Gastrocnemius medialis (tissue), 4 donors: ENCODE measurements at regions not wholly inside any gene's neighbourhood (a gene's known extent, or its start where the extent isn't known, plus 50 kb on each side); places are given as distances from the start of the nearest gene placed in this dataset.

Experiments used
- POLR2A ChIP-seq, 2 donors: fragments of 450-650 bp; IDR thresholded peaks; one replicate each; pipeline ENCODE4 v1.6.1; 2017; ENCODE audit warnings: antibody characterized with exemption in 2 of 2, mild to moderate bottlenecking in 2 of 2, moderate library complexity in 2 of 2
- TF ChIP-seq, protein P1 (sequence below), 5 experiments: fragments of 450-650 bp in 3 of 5; fragments of 200-600 bp in 2 of 5; sonication (generic) in 2 of 5; IDR thresholded peaks in 4 of 5; conservative IDR thresholded peaks in 1 of 5; 1 replicate in 4 of 5; 2 replicates in 1 of 5; pipeline ENCODE4 v1.5.1; 2016 to 2019; ENCODE audit warnings: antibody characterized with exemption in 5 of 5, mild to moderate bottlenecking in 3 of 5, moderate library complexity in 3 of 5

DNA sequence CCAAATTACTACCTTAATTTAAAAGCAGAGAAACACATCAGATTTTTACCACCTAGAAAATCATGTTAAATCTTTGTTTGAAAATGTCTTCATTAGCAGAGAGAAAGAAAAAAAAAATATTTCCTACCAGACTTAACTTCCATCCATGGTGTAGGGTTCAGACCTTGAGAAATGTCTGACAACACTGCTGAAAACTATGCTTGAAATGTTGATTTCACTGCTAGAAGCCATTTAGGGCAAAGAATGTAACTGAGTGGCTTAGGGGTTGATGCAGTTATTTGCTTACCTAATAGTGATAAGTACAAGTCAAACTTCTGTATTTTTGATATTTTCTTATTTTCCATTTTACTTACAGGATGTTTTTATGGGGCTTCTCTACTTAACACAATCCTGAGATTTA, 495.6 kb upstream of the NEGR1 start:
- no peak for TF ChIP-seq POLR2A (IDR thresholded peaks at IDR 0.05)
- TF ChIP-seq, protein P1, sequence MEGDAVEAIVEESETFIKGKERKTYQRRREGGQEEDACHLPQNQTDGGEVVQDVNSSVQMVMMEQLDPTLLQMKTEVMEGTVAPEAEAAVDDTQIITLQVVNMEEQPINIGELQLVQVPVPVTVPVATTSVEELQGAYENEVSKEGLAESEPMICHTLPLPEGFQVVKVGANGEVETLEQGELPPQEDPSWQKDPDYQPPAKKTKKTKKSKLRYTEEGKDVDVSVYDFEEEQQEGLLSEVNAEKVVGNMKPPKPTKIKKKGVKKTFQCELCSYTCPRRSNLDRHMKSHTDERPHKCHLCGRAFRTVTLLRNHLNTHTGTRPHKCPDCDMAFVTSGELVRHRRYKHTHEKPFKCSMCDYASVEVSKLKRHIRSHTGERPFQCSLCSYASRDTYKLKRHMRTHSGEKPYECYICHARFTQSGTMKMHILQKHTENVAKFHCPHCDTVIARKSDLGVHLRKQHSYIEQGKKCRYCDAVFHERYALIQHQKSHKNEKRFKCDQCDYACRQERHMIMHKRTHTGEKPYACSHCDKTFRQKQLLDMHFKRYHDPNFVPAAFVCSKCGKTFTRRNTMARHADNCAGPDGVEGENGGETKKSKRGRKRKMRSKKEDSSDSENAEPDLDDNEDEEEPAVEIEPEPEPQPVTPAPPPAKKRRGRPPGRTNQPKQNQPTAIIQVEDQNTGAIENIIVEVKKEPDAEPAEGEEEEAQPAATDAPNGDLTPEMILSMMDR (IDR thresholded peaks at IDR 0.05 in 4 of 5, conservative IDR thresholded peaks at IDR 0.05 in 1 of 5): no peak
